Epithelial cell of proximal tubule (primary cell): ENCODE measurements at regions not wholly inside any gene's neighbourhood (a gene's known extent, or its start where the extent isn't known, plus 50 kb on each side); places are given as distances from the start of the nearest gene placed in this dataset.

Source experiments
- DNase-seq: peaks from one replicate; pipeline ENCODE4 v3.0.0-alpha.2; 2011; ENCODE audit warnings: low read depth
- H3K4me3 ChIP-seq: 2 replicates; pipeline ENCODE4 v1.5.1; 2011; ENCODE audit warnings: low read depth, mild to moderate bottlenecking, low read length
- CTCF ChIP-seq: conservative IDR thresholded peaks from 2 replicates; pipeline ENCODE4 v1.5.1; 2012; ENCODE audit warnings: low read depth, mild to moderate bottlenecking, low read length

- TF ChIP-seq CTCF: no peak
- DNase-seq: no peak
- no peak overlapping the region for H3K4me3 ChIP-seq
Measured at GRCh38 chr5:56345352-56345751, 112.2 kb upstream of the ANKRD55 start.

- no peak for DNase-seq
- no peak overlapping the region for H3K4me3 ChIP-seq
- no peak for TF ChIP-seq CTCF
Measured at GRCh38 chr5:56344594-56344993, 111.5 kb upstream of the ANKRD55 start.

GRCh38 chr5:56343988-56344387 lies 110.9 kb upstream of the ANKRD55 start:
- TF ChIP-seq CTCF: no peak
- no peak for DNase-seq

GRCh38 chr5:56342616-56343015 lies 109.5 kb upstream of the ANKRD55 start:
- TF ChIP-seq CTCF: no peak
- no peak for DNase-seq

More at GRCh38 chr5:56343988-56344387, 110.9 kb upstream of the ANKRD55 start:
- no peak overlapping the region for H3K4me3 ChIP-seq

GRCh38 chr5:56340196-56340980 lies 107.3 kb upstream of the ANKRD55 start:
- no peak overlapping the region for H3K4me3 ChIP-seq
- DNase-seq: no peak
- TF ChIP-seq CTCF: no peak

More at GRCh38 chr5:56342616-56343015, 109.5 kb upstream of the ANKRD55 start:
- H3K4me3 ChIP-seq: no peak overlapping the region

- TF ChIP-seq CTCF: no peak
- no peak overlapping the region for H3K4me3 ChIP-seq
- no peak for DNase-seq
Measured at GRCh38 chr5:56339732-56340131, 106.6 kb upstream of the ANKRD55 start.

- DNase-seq: no peak
- TF ChIP-seq CTCF: no peak
Measured at GRCh38 chr5:56337715-56338319, 104.7 kb upstream of the ANKRD55 start.

More at GRCh38 chr5:56337715-56338319, 104.7 kb upstream of the ANKRD55 start:
- H3K4me3 ChIP-seq: no peak overlapping the region
